NOMO-1 (cell line): ENCODE measurements at regions not wholly inside any gene's neighbourhood (a gene's known extent, or its start where the extent isn't known, plus 50 kb on each side); places are given as distances from the start of the nearest gene placed in this dataset.
"Not testable (repeated sequence)": the region's sequence is repeated elsewhere in the genome, so short reads cannot be mapped to it uniquely, and the experiment has no call there.

Source experiments
- DNase-seq, 2 experiments: peaks; one replicate each; lab custom pipeline; 2025; ENCODE audit not compliant: unreplicated experiment in 2 of 2; lab: John Stamatoyannopoulos, UW

DNA sequence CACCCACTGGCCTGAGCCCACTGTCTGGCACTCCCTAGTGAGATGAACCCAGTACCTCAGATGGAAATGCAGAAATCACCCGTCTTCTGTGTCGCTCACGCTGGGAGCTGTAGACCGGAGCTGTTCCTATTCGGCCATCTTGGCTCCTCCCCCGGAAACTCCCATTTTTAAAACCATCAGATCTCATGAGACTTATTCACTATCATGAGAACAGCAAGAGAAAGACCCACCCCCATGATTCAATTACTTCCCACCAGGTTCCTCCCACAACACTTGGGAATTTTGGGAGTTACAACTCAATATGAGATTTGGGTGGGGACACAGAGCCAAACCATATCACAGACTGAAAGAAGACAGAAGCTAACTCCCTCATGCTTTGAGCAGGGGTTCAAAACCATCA lies 134.5 kb downstream of the SLC39A8 start:
- not testable (repeated sequence) for DNase-seq

DNA sequence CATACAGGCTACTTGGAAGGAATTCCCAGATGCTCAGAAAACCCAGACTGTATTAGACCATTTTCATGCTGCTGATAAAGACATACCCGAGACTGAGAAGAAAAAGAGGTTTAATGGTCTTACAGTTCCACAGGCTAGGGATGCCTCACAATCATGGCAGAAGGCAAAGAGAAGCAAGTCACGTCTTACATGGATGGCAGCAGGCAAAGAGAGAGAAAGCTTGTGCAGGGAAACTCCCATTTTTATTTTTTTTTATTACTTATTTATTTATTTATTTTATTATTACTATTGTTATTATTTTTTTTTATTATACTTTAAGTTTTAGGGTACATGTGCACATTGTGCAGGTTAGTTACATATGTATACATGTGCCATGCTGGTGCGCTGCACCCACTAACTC lies 140.6 kb downstream of the SLC39A8 start:
- not testable (repeated sequence) for DNase-seq

DNA sequence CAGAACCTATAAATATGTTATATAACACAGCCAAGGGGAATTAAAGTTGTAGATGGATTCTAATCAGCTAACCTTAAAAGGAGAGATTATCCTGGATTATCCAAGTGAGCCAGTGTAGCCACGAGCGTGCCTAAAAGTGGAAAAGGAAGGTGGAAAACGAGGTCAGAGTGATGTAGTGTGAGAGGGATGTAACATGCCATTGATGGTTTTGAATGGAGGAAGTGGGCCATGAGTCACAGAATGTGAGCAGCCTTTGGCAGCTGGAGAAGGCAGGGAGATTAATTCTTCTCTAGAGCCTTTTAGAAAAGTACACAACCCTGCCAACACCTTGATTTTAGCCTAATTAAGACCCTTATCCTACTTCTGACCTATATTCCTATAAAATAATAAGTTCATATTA lies 149.1 kb downstream of the SLC39A8 start:
- DNase-seq, result peak in 1 of 2 experiments; percentile 33

DNA sequence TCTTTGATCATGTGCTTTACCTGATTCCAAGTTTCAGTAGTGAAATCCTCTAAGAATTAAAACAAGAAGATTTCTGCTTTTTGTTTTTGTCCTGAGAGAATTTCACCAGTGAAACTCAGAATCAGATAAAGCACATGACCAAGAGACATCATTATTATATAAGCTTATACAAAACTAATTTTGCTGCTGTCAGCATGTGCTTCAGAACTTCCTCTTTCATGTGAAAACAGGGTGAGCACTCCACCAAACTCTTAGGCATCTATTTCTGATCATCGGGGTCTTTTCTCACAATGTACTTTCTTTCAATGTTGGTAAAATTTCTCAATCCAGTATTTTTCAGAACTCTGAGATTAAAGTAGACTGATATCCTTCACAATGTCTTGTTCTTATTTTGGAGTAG lies 152.1 kb downstream of the SLC39A8 start:
- no peak for DNase-seq

DNA sequence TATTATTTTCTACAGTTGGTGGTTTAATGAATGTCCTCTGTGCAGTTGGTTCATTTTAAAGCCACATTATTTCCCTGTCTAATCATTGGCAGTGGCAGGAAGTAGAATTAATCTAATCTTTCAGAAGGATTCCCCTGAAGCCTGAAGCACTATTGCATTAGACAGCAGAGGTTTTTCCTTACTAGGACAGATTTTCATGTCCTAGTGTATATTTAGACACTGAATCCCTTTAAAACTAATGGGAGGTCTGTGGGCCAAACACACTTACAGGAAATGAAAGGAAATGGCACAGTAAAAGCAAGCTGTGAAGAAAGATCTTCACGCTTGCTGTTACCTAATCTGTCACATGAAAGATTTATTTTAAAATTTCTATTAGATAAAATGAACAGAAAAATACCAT lies 165.2 kb downstream of the SLC39A8 start:
- no peak for DNase-seq

DNA sequence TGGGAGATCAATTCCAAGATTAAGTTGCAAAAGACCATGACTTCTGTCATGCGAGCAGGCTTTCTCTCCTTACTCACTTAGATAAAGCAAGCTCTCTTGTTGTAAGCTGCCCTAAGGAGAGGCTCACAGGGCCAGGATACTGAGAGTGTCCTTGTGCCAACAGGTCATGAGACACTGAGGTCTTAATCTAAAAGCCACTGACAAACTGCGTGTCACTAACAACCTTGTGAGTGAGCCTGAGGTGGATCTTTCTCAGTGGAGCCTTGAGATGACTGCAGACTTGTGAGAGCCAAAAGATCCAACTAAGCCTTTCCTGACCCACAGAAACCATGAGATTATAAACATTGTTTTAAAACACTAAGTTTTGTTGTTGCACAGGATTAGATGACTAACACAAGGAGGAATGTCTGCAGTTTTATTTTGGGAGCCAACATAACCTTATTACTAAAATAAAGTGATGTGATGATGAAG lies 170.5 kb downstream of the SLC39A8 start:
- no peak for DNase-seq

DNA sequence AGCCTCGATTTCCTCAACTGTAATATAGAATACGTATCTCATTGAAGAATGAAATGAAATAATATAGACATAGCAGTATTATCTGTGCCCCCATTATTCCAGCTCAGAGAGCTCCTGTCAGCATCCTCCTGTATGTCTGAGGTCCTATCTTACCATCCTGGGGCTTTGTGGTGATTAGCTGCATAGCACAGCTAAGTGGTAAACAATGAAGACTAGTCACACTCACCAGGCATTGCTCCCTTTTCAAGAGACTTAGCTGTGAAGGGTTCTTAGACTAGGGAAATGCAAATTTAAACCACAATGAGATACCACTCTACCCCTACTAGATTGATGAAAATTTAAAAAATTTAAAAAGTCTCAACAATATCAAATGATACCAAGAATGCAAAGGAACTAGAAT lies 172.9 kb downstream of the SLC39A8 start:
- DNase-seq, result no peak

DNA sequence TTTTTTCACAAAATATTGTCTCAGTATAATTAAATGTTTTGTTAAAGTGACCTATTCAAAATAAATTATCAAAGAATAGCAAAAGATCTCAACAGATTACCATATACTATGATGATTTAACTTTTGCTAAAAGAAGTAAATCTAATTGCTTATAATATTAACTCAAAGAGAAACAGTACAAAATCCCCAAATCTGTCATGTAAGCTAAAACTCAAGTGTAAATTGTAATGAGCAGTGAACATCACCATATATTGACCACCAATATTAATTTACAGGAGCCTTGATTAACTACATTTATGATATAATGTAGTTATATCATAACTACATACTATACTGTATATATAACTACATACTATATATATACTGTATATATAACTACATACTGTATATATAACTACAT lies 174.4 kb downstream of the SLC39A8 start:
- DNase-seq, result no peak

DNA sequence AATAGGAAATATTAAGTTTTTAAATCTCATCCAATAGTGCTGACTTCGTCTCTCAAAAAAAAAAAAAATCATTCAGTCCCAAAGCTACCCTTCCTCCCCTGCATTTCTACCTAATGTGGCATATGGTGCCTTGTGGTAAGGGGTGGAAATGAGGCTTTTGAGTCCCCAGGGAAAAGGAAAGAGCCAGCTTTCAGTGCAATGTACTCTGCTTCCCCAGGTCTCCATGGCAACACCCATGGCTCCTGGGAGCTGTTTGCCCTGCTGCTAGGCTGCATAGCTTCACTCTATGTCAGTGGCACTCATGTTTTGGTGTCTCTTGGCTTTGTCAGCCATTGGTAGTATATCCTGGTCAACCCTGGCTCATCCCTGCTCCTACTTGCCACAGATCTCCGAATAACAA lies 175.9 kb downstream of the SLC39A8 start:
- DNase-seq, result no peak

DNA sequence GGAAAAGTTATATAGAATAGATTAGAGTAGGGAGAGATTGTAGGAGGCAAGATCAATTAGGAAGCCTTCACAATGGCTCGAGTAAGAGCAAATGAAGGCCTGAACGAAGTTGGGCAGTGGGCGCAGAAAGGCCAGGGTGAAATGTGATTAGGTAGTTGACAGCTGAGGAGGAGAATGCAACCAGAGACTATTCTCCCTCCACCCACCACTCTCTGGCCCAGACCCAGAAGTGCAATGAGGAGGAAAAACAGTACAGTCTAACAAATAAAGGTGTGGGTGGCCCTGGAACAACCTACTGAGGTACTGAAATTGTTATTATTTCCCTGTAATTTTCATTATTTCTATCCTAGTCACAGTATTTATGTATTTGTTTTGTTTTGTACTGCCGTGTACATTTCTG lies 176.7 kb downstream of the SLC39A8 start:
- DNase-seq, result no peak

DNA sequence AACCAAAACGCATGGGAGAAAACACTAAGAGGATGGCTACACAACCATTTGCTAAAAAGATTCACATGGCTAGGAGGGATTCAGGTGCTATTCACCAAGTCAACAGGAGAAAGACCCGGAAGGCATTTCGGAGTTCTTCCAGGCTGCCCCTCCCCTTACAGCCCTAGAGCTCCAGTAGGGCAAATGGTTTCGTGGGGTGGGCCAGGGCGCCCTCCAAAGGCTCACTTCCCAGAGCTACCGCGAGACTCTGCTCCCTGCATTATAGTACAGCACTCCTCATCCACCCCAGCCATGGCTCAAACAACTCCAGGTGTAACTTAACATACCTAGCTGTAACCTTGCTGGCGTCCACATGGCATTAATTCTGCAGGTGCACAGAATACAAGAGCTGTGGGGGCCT lies 179.7 kb downstream of the SLC39A8 start:
- no peak for DNase-seq

DNA sequence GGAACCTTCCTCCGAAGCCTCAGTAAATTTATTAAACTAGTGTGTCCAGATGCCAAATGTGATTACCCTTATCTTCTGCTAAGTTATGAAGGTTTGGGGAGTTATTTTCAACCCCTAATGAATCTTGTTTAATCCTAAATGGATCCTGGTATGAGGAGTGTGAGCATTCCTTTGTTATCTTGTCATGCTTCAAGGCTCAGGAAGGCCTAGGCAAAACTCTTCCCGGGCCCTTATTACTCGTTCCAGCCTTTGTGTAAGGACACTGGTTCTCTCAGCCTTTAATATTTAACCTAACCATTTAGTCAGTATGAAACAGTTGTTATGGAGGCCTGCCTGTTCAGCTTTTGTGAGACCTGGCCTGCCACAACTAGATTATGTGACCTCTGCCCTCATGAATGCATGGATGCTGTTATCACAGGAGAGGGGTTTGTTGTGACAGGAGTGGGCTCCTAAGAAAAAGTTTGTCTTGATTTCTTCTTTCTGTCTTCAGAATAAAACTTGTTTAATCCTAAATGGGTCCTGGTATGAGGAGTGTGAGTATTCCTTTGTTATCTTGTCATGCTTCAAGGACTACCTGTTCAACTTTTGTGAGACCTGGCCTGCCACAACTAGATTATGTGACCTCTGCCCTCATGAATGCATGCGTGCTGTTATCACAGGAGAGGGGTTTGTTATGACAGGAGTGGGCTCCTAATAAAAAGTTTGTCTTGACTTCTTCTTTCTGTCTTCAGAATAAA lies 181.7 kb downstream of the SLC39A8 start:
- no peak for DNase-seq

DNA sequence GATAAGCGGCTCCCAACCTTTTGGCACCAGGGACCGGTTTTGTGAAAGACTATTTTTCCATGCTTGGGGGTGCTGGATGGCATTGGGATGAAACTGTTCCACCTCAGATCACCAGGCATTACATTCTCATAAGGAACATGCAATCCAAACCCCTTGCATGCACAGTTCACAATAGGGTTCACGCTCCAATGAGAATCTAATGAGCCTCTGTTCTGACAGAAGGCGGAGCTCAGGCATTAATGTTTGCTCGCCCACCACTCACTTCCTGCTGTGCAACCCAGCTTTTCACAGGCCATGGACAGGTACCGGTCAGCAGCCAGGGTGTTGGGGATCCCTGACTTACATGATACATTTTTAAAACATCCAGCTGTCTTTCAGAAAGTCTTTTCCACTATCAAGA lies 187.3 kb downstream of the SLC39A8 start:
- DNase-seq, result no peak

DNA sequence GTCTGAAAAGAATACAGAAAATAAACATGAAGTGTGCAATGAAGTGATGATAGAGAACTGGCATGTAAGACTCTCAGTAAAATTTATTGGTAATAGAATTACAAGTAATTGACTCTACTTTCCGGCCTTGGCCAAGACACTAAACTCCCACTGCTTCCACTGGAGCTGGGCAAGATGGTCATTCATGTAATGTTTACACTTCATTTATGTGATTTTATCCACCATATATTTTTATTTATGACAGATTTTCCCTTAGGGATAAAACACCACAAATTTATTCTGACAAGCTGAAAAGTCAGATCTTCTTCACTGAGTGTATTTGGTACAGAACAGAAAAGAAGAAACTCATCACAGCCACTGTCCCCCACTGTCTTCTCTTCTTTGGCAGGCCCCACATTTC lies 191.9 kb downstream of the SLC39A8 start:
- no peak for DNase-seq

DNA sequence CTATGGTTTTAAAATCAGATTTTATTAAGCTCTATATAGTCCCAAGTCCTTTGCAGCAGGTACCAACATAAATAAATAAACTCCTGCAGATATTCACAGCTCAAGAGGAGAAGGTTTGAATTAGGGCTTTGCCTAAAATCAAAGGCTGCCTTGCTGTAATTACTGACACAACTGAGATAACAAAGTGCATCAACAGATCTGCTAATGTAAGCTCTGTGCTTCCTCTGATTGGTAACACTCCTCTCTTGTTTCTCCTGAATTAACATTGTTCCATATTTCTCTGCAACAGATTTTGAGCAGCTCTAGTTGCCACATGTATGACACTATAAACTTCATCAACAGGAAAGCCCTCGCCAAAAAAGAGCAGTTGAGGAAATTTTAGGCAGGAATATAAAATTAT lies 193.6 kb downstream of the SLC39A8 start:
- DNase-seq, result no peak

DNA sequence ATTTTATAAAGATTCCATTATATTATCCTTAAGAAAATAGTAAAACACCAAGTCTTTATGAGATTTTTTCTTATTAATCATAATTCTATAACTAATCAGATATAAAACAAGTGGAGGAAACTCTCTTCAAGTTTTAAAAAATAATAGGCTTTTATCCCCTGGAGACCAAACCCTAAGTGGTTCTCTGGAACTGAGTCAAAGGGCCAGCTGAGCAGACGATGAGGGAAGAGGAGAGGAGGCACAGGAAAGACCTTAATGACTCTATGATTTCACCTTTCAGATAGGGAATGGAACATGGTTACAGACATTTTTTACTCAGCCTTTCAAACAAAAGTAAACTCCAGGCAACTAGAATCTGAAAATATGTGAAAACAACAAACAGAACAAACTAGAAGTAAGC lies 201.8 kb downstream of the SLC39A8 start:
- no peak for DNase-seq

DNA sequence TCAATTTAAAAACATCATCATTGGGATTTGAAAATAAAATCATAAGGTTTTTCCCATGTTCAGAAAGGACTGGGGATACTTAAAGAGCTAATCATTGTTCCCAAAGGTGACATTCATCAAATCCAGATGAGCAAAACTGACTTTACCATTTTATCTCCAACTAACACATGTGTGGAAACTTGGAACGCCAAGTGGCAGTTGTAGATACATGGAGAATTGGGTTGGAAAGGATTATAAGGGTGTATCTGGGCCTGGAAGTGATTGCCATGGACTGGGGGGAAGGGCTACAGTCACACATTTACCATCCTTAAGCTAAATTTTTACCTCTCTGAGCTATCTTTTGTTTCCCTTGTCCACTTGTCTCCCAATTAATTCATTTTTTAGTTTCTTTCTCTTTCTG lies 203.4 kb downstream of the SLC39A8 start:
- DNase-seq, result no peak

DNA sequence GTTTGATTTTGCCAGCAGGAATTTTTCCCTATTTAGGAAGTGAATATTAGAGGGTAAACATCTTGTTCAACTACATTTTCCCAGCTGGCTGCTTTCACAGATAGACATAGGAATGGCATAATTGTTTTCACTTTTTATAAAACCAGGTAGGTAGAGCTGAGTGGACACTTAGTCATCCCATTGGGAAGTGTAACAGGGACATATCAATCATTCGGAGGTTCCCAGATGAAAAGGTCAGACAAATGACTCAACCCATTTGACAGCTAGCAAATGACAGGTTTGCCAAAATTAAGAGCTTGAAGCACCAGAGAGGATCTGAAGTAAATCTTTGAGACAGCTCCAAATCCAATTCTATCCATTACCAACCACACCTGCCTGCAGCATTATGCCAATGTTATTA lies 205.3 kb downstream of the SLC39A8 start:
- no peak for DNase-seq

DNA sequence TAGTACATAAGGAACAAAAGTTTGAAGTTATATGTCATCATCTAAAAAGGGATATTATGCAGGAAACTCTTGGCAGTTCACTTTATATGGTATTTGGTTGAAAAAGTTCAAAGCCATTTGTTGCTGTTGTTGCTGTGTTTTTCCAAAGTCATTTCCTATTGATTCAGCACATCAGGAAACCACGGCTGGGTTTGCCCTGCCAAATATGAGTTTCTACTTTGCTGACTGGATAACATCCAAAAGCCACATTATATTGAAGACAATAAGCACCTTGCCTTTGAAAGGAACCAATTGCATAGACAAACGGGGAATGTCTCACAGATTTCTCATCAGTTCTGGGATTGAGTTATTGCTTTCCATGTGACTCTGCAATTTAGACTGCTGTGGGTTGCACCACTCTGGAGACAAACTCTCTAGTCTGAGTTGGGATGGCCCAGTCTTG lies 206.1 kb downstream of the SLC39A8 start:
- DNase-seq, result no peak

DNA sequence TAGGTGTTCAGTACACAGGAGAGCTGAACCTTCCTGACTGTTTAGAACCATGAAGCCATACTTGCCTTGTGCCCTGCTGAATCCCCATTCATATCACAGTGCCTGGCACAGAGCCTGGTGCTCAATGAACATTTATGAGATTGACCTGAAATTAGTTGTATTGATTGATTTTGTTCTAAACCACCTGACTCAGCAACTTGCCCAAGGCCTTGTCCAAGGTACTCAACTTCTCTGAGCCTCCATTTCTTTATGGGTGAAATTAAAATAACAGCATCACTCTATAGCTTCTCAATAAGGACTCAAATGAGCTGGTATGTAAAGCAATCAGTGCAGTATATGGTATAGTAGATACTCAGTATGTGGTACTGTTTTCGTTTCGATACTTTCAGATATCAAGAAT lies 208.1 kb downstream of the SLC39A8 start:
- no peak for DNase-seq

DNA sequence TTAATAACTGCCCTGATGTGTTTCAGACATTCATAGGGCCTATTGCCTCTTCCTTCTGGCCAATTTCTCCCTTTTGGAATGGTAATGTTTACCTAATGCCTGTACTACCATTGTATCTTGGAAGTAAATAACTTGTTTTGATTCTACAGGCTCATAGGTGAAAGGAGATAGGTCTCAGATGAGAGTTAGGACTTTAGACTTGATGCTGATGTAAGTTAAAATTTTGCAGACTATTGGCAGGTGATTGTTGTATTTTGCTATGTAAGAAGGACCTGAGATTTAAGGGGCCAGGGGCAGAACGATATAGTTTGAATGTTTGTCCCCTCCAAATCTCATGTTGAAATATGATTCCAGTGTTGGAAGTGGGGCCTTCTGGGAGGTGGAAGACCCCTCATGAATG lies 215.5 kb downstream of the SLC39A8 start:
- no peak for DNase-seq
